COLO829 (cell line): ENCODE measurements at regions not wholly inside any gene's neighbourhood (a gene's known extent, or its start where the extent isn't known, plus 50 kb on each side); places are given as distances from the start of the nearest gene placed in this dataset.
"Not testable (repeated sequence)": the region's sequence is repeated elsewhere in the genome, so short reads cannot be mapped to it uniquely, and the experiment has no call there.

Experiments used
- DNase-seq: peaks from one replicate; pipeline ENCODE4 v3.0.0; 2012; ENCODE audit warnings: low spot score

GRCh38 chr2:176763851-176764404 is 448.7 kb upstream of the HNRNPA3 start:
- no peak for DNase-seq

- DNase-seq, result no peak
Observed at GRCh38 chr2:176764921-176765320, 447.7 kb upstream of the HNRNPA3 start.

- DNase-seq, result no peak
Observed at GRCh38 chr2:176766005-176766404, 446.6 kb upstream of the HNRNPA3 start.

GRCh38 chr2:176768185-176768584 is 444.4 kb upstream of the HNRNPA3 start:
- DNase-seq, result no peak

- no peak for DNase-seq
Observed at GRCh38 chr2:176769021-176769420, 443.6 kb upstream of the HNRNPA3 start.

- DNase-seq, result no peak
Observed at GRCh38 chr2:176769499-176770370, 442.9 kb upstream of the HNRNPA3 start.

GRCh38 chr2:176772816-176773215 is 439.8 kb upstream of the HNRNPA3 start:
- no peak for DNase-seq

- no peak for DNase-seq
Observed at GRCh38 chr2:176774766-176775451, 437.7 kb upstream of the HNRNPA3 start.

- DNase-seq, result no peak
Observed at GRCh38 chr2:176777262-176777661, 435.3 kb upstream of the HNRNPA3 start.

- DNase-seq, result no peak
Observed at GRCh38 chr2:176779917-176780316, 432.7 kb upstream of the HNRNPA3 start.

- no peak for DNase-seq
Observed at GRCh38 chr2:176780348-176780747, 432.2 kb upstream of the HNRNPA3 start.

GRCh38 chr2:176781570-176782217 is 430.9 kb upstream of the HNRNPA3 start:
- no peak for DNase-seq

GRCh38 chr2:176784633-176785200 is 427.9 kb upstream of the HNRNPA3 start:
- no peak for DNase-seq

GRCh38 chr2:176789751-176790150 is 422.8 kb upstream of the HNRNPA3 start:
- DNase-seq, result no peak

- no peak for DNase-seq
Observed at GRCh38 chr2:176790468-176790867, 422.1 kb upstream of the HNRNPA3 start.

- no peak for DNase-seq
Observed at GRCh38 chr2:176793792-176794191, 418.8 kb upstream of the HNRNPA3 start.

- no peak for DNase-seq
Observed at GRCh38 chr2:176794392-176794791, 418.2 kb upstream of the HNRNPA3 start.

GRCh38 chr2:176795823-176796222 is 416.8 kb upstream of the HNRNPA3 start:
- DNase-seq, result no peak

- DNase-seq, result not testable (repeated sequence)
Observed at GRCh38 chr2:176796677-176797076, 415.9 kb upstream of the HNRNPA3 start.

GRCh38 chr2:176804392-176804791 is 408.2 kb upstream of the HNRNPA3 start:
- DNase-seq, result no peak

- no peak for DNase-seq
Observed at GRCh38 chr2:176805345-176805744, 407.2 kb upstream of the HNRNPA3 start.

GRCh38 chr2:176812246-176812775 is 400.3 kb upstream of the HNRNPA3 start:
- DNase-seq, result no peak
